AG08395 (cell line): ENCODE measurements at regions not wholly inside any gene's neighbourhood (a gene's known extent, or its start where the extent isn't known, plus 50 kb on each side); places are given as distances from the start of the nearest gene placed in this dataset.

Source experiments
- DNase-seq: peaks from one replicate; pipeline ENCODE4 v3.0.0; 2012; ENCODE audit warnings: mixed read lengths, low spot score

GRCh38 chr6:40194447-40195170 lies 260.3 kb upstream of the MOCS1 start:
- DNase-seq = no peak

GRCh38 chr6:40192516-40192915 lies 258.3 kb upstream of the MOCS1 start:
- no peak for DNase-seq

GRCh38 chr6:40188931-40189330 lies 254.7 kb upstream of the MOCS1 start:
- no peak for DNase-seq

GRCh38 chr6:40187535-40188144 lies 253.4 kb upstream of the MOCS1 start:
- no peak for DNase-seq

GRCh38 chr6:40185486-40185885 lies 251.2 kb upstream of the MOCS1 start:
- no peak for DNase-seq

- no peak for DNase-seq
Observed at GRCh38 chr6:40183902-40184301, 249.6 kb upstream of the MOCS1 start.

GRCh38 chr6:40181367-40181766 lies 247.1 kb upstream of the MOCS1 start:
- no peak for DNase-seq

GRCh38 chr6:40180271-40180670 lies 246.0 kb upstream of the MOCS1 start:
- no peak for DNase-seq

GRCh38 chr6:40179496-40179895 lies 245.2 kb upstream of the MOCS1 start:
- no peak for DNase-seq

GRCh38 chr6:40177598-40177997 lies 243.3 kb upstream of the MOCS1 start:
- no peak for DNase-seq

- no peak for DNase-seq
Observed at GRCh38 chr6:40176152-40176551, 241.9 kb upstream of the MOCS1 start.

GRCh38 chr6:40172272-40172671 lies 238.0 kb upstream of the MOCS1 start:
- no peak for DNase-seq

- DNase-seq = no peak
Observed at GRCh38 chr6:40171343-40171742, 237.1 kb upstream of the MOCS1 start.

- DNase-seq = no peak
Observed at GRCh38 chr6:40170856-40171255, 236.6 kb upstream of the MOCS1 start.

GRCh38 chr6:40169878-40170277 lies 235.6 kb upstream of the MOCS1 start:
- DNase-seq = no peak

- no peak for DNase-seq
Observed at GRCh38 chr6:40166963-40167362, 232.7 kb upstream of the MOCS1 start.

- no peak for DNase-seq
Observed at GRCh38 chr6:40165036-40165709, 230.9 kb upstream of the MOCS1 start.

GRCh38 chr6:40164345-40164755 lies 230.1 kb upstream of the MOCS1 start:
- DNase-seq = no peak

- DNase-seq = no peak
Observed at GRCh38 chr6:40163924-40164323, 229.7 kb upstream of the MOCS1 start.

GRCh38 chr6:40162074-40162473 lies 227.8 kb upstream of the MOCS1 start:
- no peak for DNase-seq

GRCh38 chr6:40160826-40161225 lies 226.6 kb upstream of the MOCS1 start:
- no peak for DNase-seq

- DNase-seq = no peak
Observed at GRCh38 chr6:40159865-40160264, 225.6 kb upstream of the MOCS1 start.

- no peak for DNase-seq
Observed at GRCh38 chr6:40152701-40153436, 218.6 kb upstream of the MOCS1 start.
